ENCODE measurements at regions not wholly inside any gene's neighbourhood (a gene's known extent, or its start where the extent isn't known, plus 50 kb on each side); places are given as distances from the start of the nearest gene placed in this dataset.
A peak's percentile ranks its signal among the peaks of the same experiment; 100 is the strongest.
"Not testable (repeated sequence)": the region's sequence is repeated elsewhere in the genome, so short reads cannot be mapped to it uniquely, and the experiment has no call there.

DNA sequence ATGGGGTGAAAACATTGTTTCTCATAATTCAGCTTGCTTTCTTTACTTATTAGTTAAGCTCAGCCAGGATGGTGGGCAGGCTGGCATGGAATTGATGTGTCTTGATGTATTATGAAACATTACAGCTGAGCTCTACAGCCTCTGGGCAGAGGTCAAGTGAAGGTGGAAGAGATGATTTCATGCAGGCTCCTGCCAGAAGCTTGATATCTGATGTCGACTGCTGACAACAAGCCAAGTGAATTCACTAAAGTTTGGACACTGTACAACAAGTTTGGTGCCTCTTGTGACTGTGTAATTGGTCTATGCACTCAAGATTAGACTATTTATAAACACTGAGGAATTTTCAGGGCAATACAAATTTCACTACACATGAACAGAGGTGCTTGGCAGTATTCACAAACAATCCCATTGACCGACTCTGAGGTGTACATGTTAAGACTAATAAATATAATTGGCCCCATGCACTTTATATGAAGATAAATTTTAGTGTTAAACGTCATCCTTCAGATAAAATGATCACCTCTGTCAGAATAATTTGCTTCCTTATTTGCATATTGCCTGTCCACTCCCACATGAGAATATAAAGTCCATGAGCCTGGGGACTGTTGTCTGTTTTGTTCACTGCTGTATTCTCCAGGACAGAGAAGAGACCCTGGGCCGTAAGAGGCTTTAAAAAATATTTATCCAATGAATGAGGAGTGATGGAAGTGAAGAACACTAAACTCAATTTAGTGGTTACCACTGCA lies 612.2 kb downstream of the IQCM start:
- DNase-seq (ENCODE audit: low spot score) = no peak

DNA sequence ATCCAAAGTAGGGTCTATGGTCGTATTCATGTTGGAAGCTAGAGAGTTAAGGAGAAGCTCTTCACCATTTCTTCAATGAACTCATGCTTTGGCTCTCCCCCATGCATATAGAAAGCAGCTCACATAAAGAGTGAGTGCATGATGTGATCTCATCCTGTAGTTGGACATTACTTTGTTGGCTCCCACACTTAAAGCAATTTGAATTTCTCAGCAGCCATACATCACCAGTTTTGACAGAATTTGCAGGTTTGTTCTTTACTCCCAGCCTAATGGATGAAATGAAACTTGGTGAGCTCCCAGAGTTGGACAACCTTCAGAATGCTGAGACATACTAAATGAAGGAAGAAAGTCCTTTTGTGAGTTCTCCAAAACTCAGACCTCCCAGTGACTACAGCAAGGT lies 613.5 kb downstream of the IQCM start:
- no peak for DNase-seq (ENCODE audit: low spot score)

DNA sequence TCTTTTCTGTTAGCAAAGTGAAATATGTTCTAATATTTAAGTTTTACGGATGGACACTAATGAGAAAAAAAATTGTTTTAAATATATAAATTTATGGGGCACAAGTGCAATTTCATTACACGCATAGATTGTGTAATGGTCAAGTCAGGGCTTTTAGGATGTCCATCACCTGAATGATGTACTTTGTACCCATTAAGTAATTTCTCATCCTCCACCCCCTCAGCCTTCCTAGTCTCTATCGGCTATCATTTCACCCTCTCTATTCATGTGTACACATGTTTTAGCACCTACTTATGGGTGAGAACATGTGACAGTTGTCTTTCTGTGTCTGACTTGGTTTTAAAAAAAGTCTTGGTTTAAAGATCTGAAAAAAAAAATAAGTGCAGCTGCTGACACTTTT lies 616.0 kb downstream of the IQCM start:
- DNase-seq (ENCODE audit: low spot score) = no peak

DNA sequence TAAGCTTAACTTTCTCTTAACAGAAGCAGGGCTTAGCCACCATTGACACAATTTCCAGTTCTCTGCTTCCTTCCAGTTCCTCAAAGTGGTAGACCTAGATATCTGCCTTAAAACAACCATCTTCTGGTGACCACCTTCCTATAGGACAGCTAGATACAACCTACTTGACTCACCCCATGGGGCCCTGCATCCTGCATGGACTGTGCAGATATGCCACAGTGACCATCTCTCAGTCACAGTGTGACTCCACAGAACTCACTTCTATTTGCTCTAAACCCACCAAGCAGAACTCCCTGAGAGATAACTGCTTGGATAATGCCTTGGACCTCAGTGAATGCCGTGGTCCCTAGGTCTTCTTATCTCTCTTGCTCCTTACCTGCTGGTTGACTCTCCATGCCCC lies 621.6 kb downstream of the IQCM start:
- DNase-seq (ENCODE audit: low spot score) = no peak

DNA sequence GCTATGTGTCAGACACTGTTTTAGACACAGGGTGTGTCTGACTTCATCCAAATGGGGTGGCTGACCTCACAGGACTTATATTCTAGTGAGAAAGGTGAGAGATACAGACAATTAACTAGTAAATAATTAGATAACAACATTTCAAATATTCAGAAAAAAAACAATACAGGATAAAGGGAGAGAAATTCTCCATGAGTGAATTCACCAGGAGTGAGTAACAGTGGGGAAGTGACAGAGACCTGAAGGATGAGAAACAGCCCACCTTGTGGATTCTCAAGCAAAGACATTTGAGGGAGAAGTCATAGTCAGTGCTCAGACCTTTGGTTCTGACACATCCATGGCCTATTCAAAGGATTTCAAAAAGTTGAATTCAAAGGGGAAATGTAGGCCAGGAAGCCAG lies 627.9 kb downstream of the IQCM start:
- no peak for DNase-seq (ENCODE audit: low spot score)

DNA sequence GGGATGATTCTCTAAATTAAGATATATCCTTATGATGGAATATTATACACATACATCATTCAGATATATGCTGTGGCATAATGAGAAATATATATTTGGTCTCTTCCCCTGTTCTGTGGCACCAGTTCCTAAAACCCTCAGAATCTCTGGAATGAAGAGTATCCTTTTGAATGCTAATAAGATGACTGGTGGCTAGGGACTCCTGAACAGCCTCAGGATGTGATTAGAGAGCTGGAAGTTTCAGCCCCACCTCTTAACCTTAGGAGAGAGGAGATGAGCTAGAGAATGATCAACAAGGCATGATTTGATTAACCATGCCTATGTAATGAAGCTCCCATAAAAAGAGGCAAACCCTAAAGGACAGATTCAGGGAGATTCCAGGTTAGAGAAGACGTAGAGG lies 632.0 kb downstream of the IQCM start:
- DNase-seq (ENCODE audit: low spot score) = no peak

DNA sequence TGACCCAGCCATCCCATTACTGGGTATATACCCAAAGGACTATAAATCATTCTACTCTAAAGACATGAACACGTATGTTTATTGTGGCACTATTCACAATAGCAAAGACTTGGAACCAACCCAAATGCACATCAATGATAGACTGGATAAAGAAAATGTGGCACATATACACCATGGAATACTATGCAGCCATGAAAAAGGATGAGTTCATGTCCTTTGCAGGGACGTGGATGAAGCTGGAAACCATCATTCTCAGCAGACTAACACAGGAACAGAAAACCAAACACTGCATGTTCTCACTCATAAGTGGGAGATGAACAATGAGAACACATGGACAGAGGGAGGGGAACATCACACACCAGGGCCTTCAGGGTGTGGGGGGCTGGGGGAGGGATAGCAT lies 634.2 kb downstream of the IQCM start:
- not testable (repeated sequence) for DNase-seq (ENCODE audit: low spot score)

DNA sequence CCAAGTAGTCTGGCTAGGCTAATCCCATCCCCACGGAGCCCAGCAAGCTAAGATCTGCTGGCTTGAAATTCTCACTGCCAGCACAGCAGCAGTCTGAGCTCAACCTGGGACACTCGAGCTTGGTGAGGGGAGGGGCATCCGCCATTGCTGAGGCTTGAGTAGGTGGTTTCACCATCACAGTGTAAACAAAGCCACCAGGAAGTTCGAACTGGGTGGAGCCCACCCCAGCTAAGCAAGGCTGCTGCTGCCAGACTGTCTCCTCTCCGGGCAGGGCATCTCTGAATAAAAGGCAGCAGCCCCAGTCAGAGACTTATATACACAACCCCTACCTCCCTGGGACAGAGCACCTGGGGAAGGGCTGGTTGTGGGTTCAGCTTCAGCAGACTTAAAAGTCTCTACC lies 639.6 kb downstream of the IQCM start:
- peak; percentile 1 for DNase-seq (ENCODE audit: low spot score)

DNA sequence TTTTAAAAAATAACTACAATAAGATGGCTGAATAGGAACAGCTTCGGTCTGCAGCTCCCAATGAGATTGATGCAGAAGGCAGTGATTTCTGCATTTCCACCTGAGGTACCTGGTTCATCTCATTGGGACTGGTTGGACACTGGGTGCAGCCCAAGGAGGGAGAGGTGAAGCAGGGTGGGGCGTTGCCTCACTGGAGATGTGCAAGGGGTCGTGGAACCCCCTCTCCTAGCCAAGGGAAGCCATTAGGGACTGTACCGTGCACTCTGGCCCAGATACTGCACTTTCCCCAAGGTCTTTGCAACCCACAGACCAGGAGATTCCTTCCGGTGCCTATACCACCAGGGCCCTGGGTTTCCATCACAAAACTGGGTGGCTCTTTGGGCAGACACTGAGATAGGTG lies 640.1 kb downstream of the IQCM start:
- DNase-seq (ENCODE audit: low spot score) = no peak

DNA sequence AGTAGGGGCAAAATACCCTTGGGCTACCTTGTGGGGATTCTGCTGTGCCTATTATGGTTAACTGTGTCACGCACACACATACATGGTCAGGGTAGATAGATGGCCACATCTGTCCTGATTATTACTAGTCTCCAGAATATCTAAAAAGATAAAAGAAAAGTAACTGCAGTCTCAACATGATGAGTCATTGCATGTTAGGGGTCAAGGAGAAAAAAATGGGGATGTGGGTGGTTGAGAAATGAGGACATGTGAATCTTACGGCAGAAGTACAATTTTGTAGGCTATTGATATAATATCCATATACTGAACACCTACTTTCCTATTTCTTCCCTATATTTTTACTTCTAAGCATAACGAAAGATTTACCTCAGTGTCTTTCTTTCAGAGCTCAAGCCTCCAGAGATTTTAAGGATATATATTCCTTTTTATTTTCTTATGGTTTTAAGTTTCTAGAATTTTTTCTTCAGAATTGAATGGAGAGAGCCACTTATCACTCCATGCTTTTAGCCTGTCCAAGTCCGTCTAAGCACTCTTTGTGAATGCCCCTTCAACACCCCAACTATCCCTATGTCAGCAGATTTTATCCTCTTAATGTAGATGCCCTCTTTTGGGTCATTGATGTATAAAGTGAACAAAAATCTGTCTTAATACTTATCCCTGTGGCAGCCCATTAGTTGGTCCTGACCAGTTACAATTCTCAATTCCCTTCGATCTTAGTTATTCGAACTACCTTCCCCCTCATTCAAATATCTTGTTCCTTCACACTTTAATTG lies 642.2 kb downstream of the IQCM start:
- no peak for DNase-seq (ENCODE audit: low spot score)

DNA sequence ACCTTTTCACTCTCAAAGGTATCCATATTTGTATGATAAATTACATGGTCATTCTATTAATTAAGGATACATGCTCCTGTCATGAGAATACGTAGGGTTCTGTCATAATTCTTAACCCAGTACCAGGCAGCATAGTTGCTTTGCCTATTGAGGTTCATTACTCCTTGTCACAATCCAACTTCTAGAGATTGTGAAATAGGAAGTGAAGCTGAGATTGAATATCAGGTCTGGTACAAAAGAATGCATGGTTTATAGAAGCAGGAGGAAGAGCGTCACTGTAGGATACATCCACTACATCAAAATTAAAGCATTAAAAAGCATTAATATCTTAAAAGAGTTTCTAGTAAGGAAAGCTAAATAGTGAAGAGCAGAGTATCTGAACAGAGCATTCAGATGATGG lies 647.0 kb downstream of the IQCM start:
- no peak for DNase-seq (ENCODE audit: low spot score)

DNA sequence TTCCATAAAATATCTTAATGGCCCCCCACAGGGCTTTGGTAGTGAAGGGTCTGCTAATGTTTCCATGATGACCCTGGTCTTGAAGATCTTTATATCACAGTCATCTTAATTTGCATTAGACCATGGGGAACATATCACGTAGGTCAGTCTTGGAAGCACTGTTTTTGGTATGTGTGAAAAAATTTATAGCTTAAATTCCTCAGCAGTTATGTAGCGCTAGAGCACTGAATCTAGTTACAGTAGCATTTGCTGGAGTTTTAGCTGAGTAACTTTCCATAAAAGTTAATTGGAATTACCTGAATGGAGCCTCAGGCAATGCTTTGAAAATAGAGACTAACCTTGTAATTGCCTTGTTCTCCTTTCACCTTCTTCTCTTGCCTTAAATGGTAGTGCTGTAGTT lies 648.8 kb downstream of the IQCM start:
- DNase-seq (ENCODE audit: low spot score) = no peak

DNA sequence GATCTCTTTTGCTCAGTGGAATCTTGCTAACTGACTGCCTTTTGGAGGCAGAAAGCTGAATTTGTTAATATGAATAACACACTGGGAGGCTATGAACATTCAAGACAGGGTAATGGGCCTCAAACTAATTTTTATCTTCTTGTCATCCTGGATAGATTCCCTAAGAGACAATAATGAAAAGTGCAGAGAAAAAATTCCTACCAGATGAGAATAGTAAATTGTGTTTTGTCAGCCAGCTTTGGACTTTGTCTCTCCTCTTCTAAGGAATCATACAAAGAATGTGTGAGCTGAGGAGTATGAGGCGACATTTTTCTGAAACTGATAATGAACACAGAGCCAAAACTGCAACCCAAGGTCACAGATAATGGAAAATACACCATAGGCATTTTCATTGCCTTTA lies 649.3 kb downstream of the IQCM start:
- no peak for DNase-seq (ENCODE audit: low spot score)

DNA sequence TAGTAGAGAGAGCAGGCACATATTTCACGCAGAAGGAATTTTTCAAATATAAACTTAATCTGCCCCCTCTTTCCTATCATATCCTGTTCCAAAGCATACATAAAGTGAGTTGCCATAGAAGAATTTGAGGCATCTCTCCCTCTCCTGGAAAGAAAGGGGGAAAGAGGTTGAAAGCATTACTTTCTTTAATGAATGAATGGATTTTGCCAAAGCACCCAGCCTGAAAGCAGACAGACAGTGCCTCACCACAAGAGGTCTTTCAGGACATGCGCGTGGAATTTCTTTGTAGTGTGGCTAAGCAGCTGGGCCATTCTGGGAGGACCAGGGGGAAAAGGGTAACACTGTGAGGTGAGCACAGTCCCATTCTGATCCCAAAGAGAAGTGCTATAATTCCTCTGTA lies 651.4 kb downstream of the IQCM start:
- DNase-seq (ENCODE audit: low spot score) = no peak

DNA sequence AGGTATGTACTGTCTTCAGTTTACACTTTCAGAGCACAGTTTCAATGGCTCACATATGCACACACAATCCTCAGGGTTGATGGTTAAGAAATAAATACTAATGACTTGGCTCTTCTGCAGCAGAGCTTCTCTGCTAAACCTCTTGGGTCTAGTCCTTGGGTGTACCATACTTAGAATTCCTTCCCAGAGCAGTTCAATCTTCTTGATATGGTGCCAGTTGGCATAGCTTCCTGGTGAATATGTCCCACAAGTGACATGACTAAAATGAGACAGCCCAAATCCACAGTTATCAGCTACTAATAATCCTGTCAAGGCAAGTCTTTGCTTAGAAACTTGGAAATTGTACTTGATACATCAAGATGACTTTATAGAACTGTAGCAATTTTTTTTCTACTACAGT lies 654.4 kb downstream of the IQCM start:
- no peak for DNase-seq (ENCODE audit: low spot score)

DNA sequence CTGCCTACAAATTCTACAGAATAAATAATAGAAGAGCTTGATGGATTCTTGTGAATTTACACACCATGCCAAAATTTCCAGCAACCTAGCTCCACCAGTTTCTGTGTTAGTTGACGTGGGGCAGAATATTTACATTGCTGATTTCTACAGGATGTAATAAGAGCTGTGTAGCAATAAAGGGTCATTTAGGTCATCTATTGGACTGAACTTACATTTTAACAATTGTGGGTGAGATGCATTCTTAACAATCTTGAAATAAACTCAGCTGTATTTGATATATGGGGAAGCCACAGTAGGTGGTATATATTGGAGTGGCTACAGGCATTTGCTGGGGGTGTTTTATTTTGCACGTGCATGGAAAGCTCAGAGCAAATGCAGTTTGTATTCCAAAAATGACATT lies 655.3 kb downstream of the IQCM start:
- DNase-seq (ENCODE audit: low spot score) = no peak

DNA sequence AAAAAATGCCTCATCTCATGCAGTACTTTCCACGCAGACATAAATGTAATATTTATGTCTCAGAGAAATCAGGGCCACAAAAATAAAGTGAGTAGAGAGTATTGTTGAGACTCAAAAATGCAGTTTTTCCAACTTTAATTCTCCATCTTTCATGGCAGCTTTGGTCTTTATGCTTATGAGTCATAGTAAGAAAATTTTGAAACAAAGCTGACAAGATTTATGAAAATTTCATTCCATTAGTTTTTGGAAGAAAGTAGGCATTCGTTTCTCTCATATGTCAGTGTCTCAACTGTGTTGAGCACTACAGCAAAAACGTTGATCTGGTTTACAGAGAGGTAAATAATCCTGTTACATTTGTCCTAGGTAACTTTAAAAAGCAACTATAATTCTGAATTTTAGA lies 656.8 kb downstream of the IQCM start:
- no peak for DNase-seq (ENCODE audit: low spot score)

DNA sequence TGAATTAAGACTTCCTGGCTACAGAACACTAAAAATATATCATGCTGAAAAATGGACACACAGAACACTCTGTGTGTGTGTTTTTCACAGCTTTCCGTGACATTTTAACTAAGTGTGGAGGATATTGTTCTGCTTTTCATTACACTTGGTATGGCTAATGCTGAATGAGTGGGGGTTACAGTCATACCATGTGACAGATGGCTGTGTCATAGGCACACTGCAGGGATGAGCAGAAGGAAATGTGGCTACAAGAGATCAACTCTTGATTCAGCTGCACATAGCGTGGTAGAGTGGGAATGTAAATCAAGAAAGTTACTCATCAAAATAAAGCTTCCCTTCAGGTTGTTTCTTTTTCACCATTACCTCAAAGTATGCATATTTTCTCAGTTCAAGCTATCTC lies 669.8 kb downstream of the IQCM start:
- no peak for DNase-seq (ENCODE audit: low spot score)

DNA sequence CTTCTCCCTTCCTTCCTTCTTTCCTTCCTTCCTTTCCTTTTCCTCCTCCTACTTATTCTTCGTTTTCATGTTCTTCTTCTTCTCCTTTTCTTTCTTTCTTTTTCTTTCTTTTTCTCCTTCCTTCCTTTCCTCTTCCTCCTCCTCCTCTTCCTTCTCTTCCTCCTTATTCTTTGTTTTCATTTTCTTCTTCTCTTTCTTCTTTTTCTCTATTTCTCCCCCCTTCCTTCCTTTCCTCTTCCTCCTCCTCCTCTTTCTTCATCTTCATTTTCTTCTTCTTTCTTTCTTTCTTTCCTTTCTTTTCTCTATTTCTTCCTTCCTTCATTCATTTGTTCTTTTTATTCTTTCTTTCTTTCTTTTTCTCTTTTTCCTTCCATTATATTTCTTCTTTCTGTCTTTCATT lies 671.6 kb downstream of the IQCM start:
- no peak for DNase-seq (ENCODE audit: low spot score)

DNA sequence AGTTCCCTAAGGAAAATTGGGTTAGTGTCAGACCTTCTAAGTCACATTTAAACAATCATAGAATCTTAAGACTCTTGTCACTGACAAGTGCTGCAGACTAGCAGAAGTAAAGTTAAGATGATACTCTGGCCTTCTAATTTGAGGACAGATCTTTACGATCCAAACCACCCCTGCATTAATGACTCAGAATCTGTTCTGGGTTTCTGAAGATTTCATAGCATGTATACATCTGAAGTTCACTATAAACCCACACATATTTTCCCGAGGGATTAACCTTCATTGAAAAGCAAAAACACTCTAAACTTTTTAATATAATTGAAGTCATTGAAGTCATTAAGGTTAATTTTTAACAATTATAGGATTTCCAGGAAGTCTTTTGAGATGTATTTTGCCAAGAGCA lies 674.3 kb downstream of the IQCM start:
- no peak for DNase-seq (ENCODE audit: low spot score)

DNA sequence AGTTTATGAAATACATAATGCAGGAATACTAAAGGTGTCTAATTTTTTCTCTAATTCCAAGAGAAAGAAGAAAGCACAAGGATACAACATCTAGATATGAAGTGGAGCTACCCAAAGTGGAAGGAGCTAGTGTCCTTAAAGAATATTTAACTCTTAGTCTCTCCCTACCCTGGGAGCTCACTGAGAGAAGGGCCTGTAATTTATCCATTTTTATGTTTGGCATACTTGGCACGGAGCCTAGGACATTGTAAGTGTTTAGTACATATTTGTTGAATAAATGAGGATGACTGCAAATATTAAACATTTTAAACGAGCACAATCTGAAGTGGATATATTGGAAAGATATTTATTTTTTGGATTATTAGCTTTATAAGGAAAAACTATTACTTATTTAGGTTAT lies 674.8 kb downstream of the IQCM start:
- DNase-seq (ENCODE audit: low spot score) = no peak

DNA sequence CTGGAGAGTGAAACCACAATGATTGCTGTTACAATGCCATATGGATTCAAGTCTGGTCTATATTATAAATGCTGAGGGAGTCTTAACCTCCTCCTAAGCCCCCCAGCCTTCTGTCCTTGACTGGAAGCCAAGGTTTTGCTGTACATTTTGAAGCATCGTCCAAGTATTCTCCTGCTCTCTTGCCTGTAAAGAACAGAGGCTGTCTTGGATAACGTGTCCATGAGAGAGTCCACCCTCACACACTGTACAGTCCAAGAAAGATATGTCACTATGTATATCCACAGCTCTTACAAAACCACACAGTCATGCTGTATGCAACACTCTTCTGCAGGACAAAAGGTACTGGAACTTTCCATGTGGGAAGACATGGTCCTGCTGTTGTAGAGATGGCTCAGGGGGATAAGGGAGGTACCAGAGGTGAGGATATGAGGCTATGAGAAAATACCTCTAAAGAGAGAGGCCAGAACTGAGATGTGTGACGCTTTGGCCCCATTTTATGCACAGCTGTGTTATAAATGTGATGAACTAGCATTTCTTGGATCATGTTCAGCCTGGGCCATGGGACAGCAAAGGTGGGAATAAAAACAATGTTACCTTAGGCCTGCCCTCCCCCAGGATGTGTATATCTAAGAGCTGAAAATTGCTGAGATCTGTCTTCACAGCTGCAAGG lies 678.6 kb downstream of the IQCM start:
- DNase-seq (ENCODE audit: low spot score) = no peak

DNA sequence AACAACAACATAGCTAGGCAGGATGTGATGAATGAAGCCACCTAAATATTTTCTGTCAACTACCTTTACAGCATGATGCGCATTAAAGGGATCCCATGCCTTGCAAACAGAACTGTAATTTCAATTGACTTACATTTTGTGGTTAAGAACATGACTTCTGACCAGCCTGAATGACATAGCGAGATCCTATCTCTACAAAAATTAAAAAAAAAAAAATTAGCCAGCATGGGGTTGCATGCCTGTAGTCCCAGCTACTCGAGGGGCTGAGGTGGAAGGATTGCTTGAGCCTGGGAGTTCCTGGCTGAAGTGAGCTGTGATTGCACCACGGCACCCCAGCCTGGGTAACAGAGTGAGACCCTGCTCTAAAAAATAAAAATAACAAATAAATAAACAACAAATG lies 680.6 kb downstream of the IQCM start:
- DNase-seq (ENCODE audit: low spot score) = no peak

All from HuH-7 (cell line).